NCI-H2196 treated with DMSO at 0.1 percent for 48 hours (cell line): ENCODE measurements at regions not wholly inside any gene's neighbourhood (a gene's known extent, or its start where the extent isn't known, plus 50 kb on each side); places are given as distances from the start of the nearest gene placed in this dataset.
"Not testable (repeated sequence)": the region's sequence is repeated elsewhere in the genome, so short reads cannot be mapped to it uniquely, and the experiment has no call there.

Experiments used
- DNase-seq: peaks from one replicate; lab custom pipeline; 2025; ENCODE audit not compliant: unreplicated experiment; lab: John Stamatoyannopoulos, UW

- DNase-seq = no peak
These were observed 985.1 kb upstream of the SLIT2 start for GRCh38 chr4:19266566-19266965.

- DNase-seq = no peak
These were observed 989.2 kb upstream of the SLIT2 start for GRCh38 chr4:19262467-19262866.

- no peak for DNase-seq
These were observed 991.4 kb upstream of the SLIT2 start for GRCh38 chr4:19260346-19260745.

- no peak for DNase-seq
These were observed 991.8 kb upstream of the SLIT2 start for GRCh38 chr4:19259920-19260319.

GRCh38 chr4:19256823-19257222, 994.9 kb upstream of the SLIT2 start:
- no peak for DNase-seq

GRCh38 chr4:19254486-19254885, 997.2 kb upstream of the SLIT2 start:
- DNase-seq = no peak

- DNase-seq = no peak
These were observed 1003.7 kb upstream of the SLIT2 start for GRCh38 chr4:19248023-19248422.

GRCh38 chr4:19241895-19242294, 1009.8 kb upstream of the SLIT2 start:
- no peak for DNase-seq

- DNase-seq = no peak
These were observed 1012.1 kb upstream of the SLIT2 start for GRCh38 chr4:19239565-19239964.

- DNase-seq = no peak
These were observed 1015.2 kb upstream of the SLIT2 start for GRCh38 chr4:19236473-19236872.

- DNase-seq = no peak
These were observed 1020.7 kb upstream of the SLIT2 start for GRCh38 chr4:19230906-19231545.

- DNase-seq = no peak
These were observed 1024.0 kb upstream of the SLIT2 start for GRCh38 chr4:19227701-19228100.

- DNase-seq = no peak
These were observed 1026.9 kb upstream of the SLIT2 start for GRCh38 chr4:19224820-19225219.

GRCh38 chr4:19216476-19216875, 1035.2 kb upstream of the SLIT2 start:
- DNase-seq = no peak

- DNase-seq = no peak
These were observed 1037.0 kb upstream of the SLIT2 start for GRCh38 chr4:19214591-19215186.

GRCh38 chr4:19213388-19213787, 1038.3 kb upstream of the SLIT2 start:
- DNase-seq = no peak

GRCh38 chr4:19205853-19206252, 1045.9 kb upstream of the SLIT2 start:
- no peak for DNase-seq

GRCh38 chr4:19197838-19198237, 1053.9 kb upstream of the SLIT2 start:
- DNase-seq = not testable (repeated sequence)

- DNase-seq = no peak
These were observed 1056.0 kb upstream of the SLIT2 start for GRCh38 chr4:19195696-19196095.

- DNase-seq = no peak
These were observed 1057.0 kb upstream of the SLIT2 start for GRCh38 chr4:19194672-19195071.

- DNase-seq = no peak
These were observed 1058.3 kb upstream of the SLIT2 start for GRCh38 chr4:19193274-19193981.

- DNase-seq = no peak
These were observed 1059.6 kb upstream of the SLIT2 start for GRCh38 chr4:19191979-19192650.
